ENCODE measurements at regions not wholly inside any gene's neighbourhood (a gene's known extent, or its start where the extent isn't known, plus 50 kb on each side); places are given as distances from the start of the nearest gene placed in this dataset.

DNA sequence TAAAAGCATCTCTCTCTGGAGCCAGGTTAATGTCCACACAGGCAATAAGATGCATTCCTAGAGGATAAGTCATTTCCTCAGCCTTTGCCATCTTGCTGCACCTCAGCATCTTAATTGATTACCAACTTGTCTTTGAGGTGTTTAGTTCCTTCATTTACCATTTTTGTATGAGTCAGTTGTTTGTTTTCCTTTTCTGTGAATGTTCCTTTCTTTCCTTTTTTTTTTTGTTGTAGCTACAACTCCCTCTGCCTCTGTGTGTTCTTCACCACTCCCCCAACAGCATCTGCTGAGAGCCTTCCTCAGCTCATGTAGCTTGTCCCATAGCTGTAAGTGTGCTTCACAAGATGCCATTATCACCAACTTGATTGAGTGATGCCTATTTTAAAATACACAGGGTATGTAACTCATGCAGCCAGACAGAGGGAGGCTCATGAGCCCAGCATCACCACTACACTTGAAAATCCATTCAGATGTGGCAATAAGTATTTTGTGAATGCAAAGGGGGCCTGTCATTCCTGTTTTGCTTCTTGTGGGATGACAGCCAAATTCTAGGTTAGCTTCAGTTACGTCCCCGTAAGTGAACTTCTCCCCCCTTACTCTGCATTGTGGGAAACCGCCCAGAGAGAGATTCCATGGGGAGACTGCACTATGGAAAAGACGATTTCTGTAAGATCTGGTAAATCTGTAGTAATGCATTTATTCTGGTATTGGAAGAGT, 315.9 kb upstream of the ZEB2 start:
- TF ChIP-seq, protein P1, sequence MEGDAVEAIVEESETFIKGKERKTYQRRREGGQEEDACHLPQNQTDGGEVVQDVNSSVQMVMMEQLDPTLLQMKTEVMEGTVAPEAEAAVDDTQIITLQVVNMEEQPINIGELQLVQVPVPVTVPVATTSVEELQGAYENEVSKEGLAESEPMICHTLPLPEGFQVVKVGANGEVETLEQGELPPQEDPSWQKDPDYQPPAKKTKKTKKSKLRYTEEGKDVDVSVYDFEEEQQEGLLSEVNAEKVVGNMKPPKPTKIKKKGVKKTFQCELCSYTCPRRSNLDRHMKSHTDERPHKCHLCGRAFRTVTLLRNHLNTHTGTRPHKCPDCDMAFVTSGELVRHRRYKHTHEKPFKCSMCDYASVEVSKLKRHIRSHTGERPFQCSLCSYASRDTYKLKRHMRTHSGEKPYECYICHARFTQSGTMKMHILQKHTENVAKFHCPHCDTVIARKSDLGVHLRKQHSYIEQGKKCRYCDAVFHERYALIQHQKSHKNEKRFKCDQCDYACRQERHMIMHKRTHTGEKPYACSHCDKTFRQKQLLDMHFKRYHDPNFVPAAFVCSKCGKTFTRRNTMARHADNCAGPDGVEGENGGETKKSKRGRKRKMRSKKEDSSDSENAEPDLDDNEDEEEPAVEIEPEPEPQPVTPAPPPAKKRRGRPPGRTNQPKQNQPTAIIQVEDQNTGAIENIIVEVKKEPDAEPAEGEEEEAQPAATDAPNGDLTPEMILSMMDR (IDR thresholded peaks at IDR 0.05), result no peak
- no peak for TF ChIP-seq POLR2A (IDR thresholded peaks at IDR 0.05)

Measured in Peyer's patch (tissue), 4 donors.